Peyer's patch (tissue), 4 donors: ENCODE measurements at regions not wholly inside any gene's neighbourhood (a gene's known extent, or its start where the extent isn't known, plus 50 kb on each side); places are given as distances from the start of the nearest gene placed in this dataset.

Experiments
- POLR2A ChIP-seq, 2 donors: fragments of 450-650 bp; IDR thresholded peaks; one replicate each; pipeline ENCODE4 v1.5.1; 2017; ENCODE audit warnings: antibody characterized with exemption in 2 of 2, mild to moderate bottlenecking in 2 of 2, moderate library complexity in 2 of 2
- TF ChIP-seq, protein P1 (sequence below), 6 experiments: fragments of 450-650 bp in 4 of 6; fragments of 200-600 bp in 2 of 6; sonication (generic) in 1 of 6; IDR thresholded peaks; one replicate each; pipeline ENCODE4 v1.5.1; 2017 to 2019; ENCODE audit warnings: antibody characterized with exemption in 6 of 6, mild to moderate bottlenecking in 3 of 6, moderate library complexity in 1 of 6

DNA sequence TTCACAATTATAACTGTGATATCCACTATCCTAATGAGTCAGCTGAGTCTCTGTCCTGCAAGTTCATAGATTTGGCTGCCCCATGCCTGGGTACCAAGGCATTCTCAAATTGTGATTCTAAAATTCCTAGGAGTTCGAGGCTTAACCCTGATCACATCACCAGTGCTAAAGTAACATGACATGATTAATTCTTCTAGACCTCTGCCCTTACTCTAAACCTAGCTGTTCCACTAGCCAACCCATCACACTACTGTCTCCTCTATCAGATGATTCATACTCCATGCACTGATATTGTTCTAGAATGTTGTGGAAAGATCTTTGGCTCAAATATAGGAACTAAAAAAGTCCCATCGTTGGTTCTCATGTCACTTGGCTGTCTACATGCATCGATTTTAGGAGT is 487.6 kb downstream of the PIK3C3 start:
- TF ChIP-seq, protein P1, sequence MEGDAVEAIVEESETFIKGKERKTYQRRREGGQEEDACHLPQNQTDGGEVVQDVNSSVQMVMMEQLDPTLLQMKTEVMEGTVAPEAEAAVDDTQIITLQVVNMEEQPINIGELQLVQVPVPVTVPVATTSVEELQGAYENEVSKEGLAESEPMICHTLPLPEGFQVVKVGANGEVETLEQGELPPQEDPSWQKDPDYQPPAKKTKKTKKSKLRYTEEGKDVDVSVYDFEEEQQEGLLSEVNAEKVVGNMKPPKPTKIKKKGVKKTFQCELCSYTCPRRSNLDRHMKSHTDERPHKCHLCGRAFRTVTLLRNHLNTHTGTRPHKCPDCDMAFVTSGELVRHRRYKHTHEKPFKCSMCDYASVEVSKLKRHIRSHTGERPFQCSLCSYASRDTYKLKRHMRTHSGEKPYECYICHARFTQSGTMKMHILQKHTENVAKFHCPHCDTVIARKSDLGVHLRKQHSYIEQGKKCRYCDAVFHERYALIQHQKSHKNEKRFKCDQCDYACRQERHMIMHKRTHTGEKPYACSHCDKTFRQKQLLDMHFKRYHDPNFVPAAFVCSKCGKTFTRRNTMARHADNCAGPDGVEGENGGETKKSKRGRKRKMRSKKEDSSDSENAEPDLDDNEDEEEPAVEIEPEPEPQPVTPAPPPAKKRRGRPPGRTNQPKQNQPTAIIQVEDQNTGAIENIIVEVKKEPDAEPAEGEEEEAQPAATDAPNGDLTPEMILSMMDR (IDR thresholded peaks at IDR 0.05), result no peak
- no peak for TF ChIP-seq POLR2A (IDR thresholded peaks at IDR 0.05)
